GM10266 (cell line): ENCODE measurements at regions not wholly inside any gene's neighbourhood (a gene's known extent, or its start where the extent isn't known, plus 50 kb on each side); places are given as distances from the start of the nearest gene placed in this dataset.

Experiments
- DNase-seq: peaks from one replicate; pipeline ENCODE4 v3.0.0; 2012; ENCODE audit errors: extremely low spot score
- CTCF ChIP-seq: IDR thresholded peaks from 2 replicates; pipeline ENCODE4 v1.5.1; 2012; ENCODE audit warnings: mild to moderate bottlenecking, low read depth; ENCODE audit not compliant: control insufficient read depth, insufficient read depth; ENCODE audit errors: missing control alignments

- DNase-seq, result no peak
- TF ChIP-seq CTCF, result no peak
These were observed 115.8 kb upstream of the INPP4B start for GRCh38 chr4:142961866-142962265.

GRCh38 chr4:142974328-142974727, 128.2 kb upstream of the INPP4B start:
- no peak for DNase-seq
- no peak for TF ChIP-seq CTCF

- DNase-seq, result no peak
- TF ChIP-seq CTCF, result no peak
These were observed 129.5 kb upstream of the INPP4B start for GRCh38 chr4:142975618-142976017.

GRCh38 chr4:142976482-142976881, 130.4 kb upstream of the INPP4B start:
- no peak for TF ChIP-seq CTCF
- no peak for DNase-seq

DNA sequence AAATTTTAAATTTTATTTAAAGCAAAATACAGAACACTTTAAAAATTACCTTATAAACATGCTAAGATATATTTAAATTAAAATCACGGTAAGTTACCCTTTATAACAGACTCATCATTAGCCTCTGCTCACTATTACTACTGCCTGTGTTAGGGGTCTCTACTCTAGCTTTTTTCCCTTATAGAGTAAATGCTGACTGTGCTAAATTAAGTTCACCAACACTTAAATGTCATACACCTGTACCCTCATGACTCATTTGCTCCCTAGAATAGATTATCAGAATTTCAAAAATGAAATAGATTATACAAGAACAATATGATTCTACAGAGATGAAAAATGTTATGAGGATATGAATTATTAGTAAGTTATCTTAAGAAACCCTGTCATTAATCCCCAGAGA, 131.1 kb upstream of the INPP4B start:
- TF ChIP-seq CTCF, result no peak
- DNase-seq, result no peak

GRCh38 chr4:142983065-142983464, 137.0 kb upstream of the INPP4B start:
- DNase-seq, result no peak
- no peak for TF ChIP-seq CTCF

DNA sequence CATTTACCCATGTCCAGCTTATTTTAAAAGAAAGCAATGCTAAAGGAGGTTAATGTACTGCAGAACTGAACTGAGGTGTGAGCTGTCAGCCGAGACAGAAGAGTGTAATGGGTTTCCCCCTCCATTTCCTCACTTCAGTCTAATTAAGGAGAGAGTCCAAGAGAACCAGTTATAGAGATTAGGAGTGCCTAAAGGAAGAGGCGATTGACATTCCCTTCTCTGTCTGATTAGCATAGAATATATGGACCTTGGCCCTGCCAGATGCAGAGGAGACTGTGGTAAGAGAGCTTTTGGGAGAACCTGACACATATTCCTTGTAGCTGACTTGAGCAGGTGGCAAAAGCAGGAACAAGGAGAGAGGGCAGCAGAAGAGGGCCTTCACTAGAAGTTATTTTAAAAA, 137.5 kb upstream of the INPP4B start:
- no peak for TF ChIP-seq CTCF
- DNase-seq, result no peak
